NCI-H2171 treated with DMSO at 0.1 percent for 48 hours (cell line): ENCODE measurements at regions not wholly inside any gene's neighbourhood (a gene's known extent, or its start where the extent isn't known, plus 50 kb on each side); places are given as distances from the start of the nearest gene placed in this dataset.
"Not testable (repeated sequence)": the region's sequence is repeated elsewhere in the genome, so short reads cannot be mapped to it uniquely, and the experiment has no call there.

Source experiments
- DNase-seq: peaks from one replicate; lab custom pipeline; 2025; lab: John Stamatoyannopoulos, UW

DNA sequence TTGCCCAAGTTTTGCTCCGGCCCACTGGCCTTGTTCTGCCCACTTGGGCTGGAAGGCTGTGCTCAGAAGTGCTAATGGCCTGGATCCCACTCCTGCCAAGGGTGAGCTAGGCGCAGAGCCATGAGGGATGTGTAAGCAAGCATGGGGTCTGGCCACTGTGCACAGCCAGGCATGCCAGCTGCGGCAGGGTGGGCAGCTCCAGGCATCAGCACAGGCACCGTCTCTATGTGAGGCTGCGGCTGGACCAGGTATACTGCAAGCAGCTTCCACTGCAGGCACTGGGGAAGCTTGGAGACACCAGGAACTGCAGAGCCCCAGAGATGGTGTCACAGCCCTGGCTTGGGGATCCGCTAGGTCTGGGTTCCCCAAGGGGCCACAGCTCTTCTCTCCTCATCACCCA, 264.9 kb downstream of the LRIG3 start:
- no peak for DNase-seq

GRCh38 chr12:58656254-58657009, 263.9 kb downstream of the LRIG3 start:
- DNase-seq = peak; percentile 95

- DNase-seq = no peak
Measured at GRCh38 chr12:58657190-58657589, 263.1 kb downstream of the LRIG3 start.

GRCh38 chr12:58665375-58665774, 254.9 kb downstream of the LRIG3 start:
- no peak for DNase-seq

DNA sequence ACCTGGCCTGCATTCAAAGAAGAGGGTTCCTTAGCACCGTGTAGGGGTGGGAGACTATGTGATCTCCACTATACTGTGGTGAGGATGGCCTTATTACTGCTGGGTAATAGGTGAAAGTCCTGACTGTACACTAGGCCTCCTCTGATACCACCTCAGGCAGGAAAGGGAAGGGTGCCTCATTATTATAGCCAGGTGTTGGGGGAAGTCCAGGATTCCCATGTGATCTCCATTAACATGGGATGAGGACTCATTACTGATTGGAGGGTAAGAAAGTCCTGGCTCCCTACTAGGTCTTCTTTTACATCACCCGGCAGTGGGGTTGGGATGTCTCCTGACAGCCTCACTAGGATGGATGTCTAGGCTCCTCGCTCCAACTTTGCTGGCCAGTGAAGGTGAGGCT, 252.1 kb downstream of the LRIG3 start:
- DNase-seq = no peak

- DNase-seq = no peak
Measured at GRCh38 chr12:58668871-58669270, 251.4 kb downstream of the LRIG3 start.

DNA sequence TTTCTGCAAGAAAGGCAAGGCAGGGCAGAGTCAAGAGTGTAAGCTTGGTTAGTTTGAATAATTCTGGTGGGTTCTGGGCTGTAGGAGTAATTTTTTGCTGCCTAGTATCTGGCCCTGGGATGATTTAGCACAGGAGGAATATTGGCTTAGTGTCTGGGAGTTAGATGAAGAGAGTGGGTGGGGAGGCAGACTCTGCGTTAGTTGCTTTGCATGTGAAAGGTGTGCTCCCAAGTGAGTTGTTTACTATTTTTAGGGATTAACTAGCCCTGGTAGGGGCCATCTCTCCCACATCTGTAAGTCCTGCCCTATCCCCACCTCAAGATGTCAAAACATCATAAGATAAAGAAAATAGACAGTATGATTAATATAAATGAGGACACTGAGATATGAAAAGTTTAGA, 249.7 kb downstream of the LRIG3 start:
- DNase-seq = no peak

GRCh38 chr12:58671196-58671595, 249.1 kb downstream of the LRIG3 start:
- no peak for DNase-seq

- peak; percentile 57 for DNase-seq
Measured at GRCh38 chr12:58673021-58673420, 247.3 kb downstream of the LRIG3 start.

- DNase-seq = not testable (repeated sequence)
Measured at GRCh38 chr12:58677833-58678232, 242.5 kb downstream of the LRIG3 start.

- no peak for DNase-seq
Measured at GRCh38 chr12:58678753-58679152, 241.6 kb downstream of the LRIG3 start.

- no peak for DNase-seq
Measured at GRCh38 chr12:58681730-58682129, 238.6 kb downstream of the LRIG3 start.

- no peak for DNase-seq
Measured at GRCh38 chr12:58695263-58695662, 225.0 kb downstream of the LRIG3 start.

GRCh38 chr12:58701536-58701935, 218.8 kb downstream of the LRIG3 start:
- DNase-seq = no peak

- no peak for DNase-seq
Measured at GRCh38 chr12:58703866-58704265, 216.4 kb downstream of the LRIG3 start.

DNA sequence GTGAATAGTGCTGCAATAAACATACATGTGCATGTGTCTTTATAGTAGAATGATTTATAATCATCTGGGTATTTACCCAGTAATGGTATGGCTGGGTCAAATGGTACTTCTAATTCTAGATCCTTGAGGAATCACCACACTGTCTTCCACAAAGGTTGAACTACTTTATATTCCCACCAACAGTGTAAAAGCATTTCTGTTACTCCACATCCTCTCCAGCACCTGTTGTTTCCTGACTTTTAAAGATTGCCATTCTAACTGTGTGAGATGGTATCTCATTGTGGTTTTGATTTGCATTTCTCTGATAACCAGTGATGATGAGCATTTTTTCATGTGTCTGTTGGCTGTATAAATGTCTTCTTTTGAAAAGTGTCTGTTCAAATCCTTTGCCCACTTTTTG, 215.5 kb downstream of the LRIG3 start:
- not testable (repeated sequence) for DNase-seq

DNA sequence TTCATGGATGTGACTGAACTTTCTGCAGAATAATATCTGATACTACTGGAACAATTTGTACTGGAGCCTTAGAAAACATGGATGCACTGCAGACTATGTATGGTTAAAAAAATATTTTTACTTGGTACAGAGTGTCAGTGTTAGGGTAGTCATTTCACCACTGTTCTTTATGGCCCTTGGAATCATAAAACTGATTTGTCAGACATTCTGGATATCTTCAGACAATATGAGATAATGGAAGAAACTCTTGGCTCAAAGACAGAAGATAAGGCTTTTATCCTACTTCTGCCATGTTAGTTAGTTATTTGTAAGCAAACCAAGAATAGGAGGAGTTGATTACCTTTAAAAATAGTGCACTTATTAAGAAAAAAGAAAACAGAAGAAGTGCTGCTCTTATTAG, 209.4 kb downstream of the LRIG3 start:
- DNase-seq = no peak

DNA sequence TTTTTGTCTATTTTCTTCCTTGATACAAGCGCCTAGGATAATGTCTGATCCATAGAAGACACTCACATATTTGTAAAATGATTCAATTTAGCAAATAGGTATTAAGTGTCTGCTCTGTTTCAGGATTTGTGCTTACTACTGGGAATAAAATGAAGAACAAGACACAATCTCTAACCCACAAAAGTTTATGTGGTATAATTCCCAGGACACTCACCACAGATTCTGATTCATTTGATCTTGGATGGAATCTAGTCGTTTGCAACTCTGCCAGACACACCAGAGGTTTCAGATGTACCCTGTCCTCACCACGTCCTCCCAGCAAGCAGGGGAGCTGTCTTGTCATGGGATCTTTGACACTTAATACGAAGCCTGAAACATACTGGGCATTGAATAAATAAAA, 208.3 kb downstream of the LRIG3 start:
- no peak for DNase-seq

- DNase-seq = no peak
Measured at GRCh38 chr12:58712976-58713375, 207.3 kb downstream of the LRIG3 start.

- DNase-seq = no peak
Measured at GRCh38 chr12:58719161-58719560, 201.1 kb downstream of the LRIG3 start.

- DNase-seq = no peak
Measured at GRCh38 chr12:58720421-58720820, 199.9 kb downstream of the LRIG3 start.

GRCh38 chr12:58725400-58726105, 194.8 kb downstream of the LRIG3 start:
- DNase-seq = no peak

DNA sequence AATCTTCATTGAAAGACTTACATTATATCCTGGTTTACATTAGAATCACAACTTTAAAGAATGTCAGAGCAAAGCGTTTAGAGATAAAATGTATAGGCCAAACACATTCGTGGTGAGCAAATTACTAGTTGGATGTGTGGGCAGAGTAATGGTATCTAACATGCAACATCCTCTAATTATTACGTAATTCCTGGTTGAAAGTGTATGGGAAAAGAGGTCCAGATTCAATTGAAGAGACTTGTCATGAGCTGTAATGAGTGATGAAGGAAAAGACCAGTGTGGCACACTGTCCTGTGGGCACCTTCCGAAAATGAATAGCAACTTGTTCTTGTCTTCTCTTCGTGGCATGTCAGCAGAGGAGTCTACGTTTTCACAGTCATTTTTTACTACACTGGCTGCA, 192.8 kb downstream of the LRIG3 start:
- no peak for DNase-seq

DNA sequence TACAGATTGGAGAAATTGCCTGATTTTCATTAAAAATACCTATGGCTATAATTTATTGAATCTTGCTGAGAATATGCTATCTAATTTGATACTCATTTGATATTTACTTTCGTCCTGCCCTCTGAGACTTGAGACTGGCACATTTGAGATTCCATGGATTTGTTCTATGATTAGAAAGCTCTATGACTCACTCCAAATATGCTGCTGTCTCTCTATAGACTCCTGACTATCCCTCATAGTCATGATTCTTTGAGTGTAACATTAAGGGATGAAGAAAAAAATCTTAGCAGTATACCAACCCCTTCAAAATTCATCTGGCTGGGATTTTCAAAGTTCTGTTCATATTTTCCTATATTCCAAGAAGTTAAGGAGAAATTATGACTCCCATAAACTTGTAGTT, 191.9 kb downstream of the LRIG3 start:
- DNase-seq = no peak
